ENCODE measurements at regions not wholly inside any gene's neighbourhood (a gene's known extent, or its start where the extent isn't known, plus 50 kb on each side); places are given as distances from the start of the nearest gene placed in this dataset.

DNA sequence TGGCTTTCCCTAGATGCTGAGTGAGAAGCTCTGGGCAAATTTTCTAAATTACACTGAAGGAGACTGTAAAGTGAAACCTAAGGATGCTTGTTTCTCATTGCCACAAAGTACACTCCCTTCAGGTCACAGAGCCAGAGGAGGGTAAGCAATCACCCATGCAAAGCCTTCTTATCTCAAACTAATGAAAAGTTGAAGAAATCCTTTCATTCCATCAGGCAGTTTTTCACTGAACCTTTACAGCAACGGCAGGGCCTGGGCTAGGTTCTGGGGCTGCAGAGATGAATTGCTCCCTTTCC is 106.2 kb downstream of the RASSF10 start:
- 0% methylated on average over 1 of the region's 1 CpG for WGBS

GRCh38 chr11:13116491-13116890 is 107.4 kb downstream of the RASSF10 start:
- H4K91ac ChIP-seq (ENCODE audit: low read length): no peak overlapping the region
- peak overlapping the region; percentile 83 for H2AK5ac ChIP-seq (ENCODE audit: low read length, severe bottlenecking)
- H3K79me1 ChIP-seq (replicated peaks; ENCODE audit: low read length, poor library complexity, severe bottlenecking): no peaks in the 10 kb centered on the region
- no peaks in the 10 kb centered on the region for H3K36me3 ChIP-seq (ENCODE audit: control insufficient read depth in 1 of 2, insufficient read depth in 2 of 2, low read depth in 1 of 2, low read length in 2 of 2)
- H3K27me3 ChIP-seq (ENCODE audit: control insufficient read depth in 1 of 2, insufficient read depth in 1 of 2, low read length in 2 of 2): peaks cover 0 to 11% of the 10 kb centered on the region in 2 experiments
- no peak overlapping the region for H3K18ac ChIP-seq (ENCODE audit: low read depth in 1 of 2, low read length in 2 of 2)
- no peak overlapping the region for H3K4ac ChIP-seq (ENCODE audit: low read depth in 1 of 2, low read length in 2 of 2)
- WGBS: no CpG with 5 or more reads among the region's 2 CpGs
- H2BK12ac ChIP-seq (ENCODE audit: low read length in 2 of 2): no peak overlapping the region
- H3K27ac ChIP-seq (ENCODE audit: low read length, poor library complexity, severe bottlenecking): peak overlapping the region; percentile 46
- no peak overlapping the region for H3K4me3 ChIP-seq (ENCODE audit: insufficient read depth in 1 of 2, low read depth in 1 of 2, low read length in 2 of 2)
- no peak overlapping the region for H2BK120ac ChIP-seq (ENCODE audit: low read depth, low read length)
- no peak overlapping the region for H3K9ac ChIP-seq (ENCODE audit: low read length)
- no peak for DNase-seq
- H3K14ac ChIP-seq (ENCODE audit: low read length in 2 of 2): no peak overlapping the region
- H2BK5ac ChIP-seq (ENCODE audit: low read depth, low read length, poor library complexity, severe bottlenecking): no peak overlapping the region
- no peak overlapping the region for H3K4me2 ChIP-seq (ENCODE audit: low read length, poor library complexity, severe bottlenecking)
- no peak overlapping the region for H2BK15ac ChIP-seq (ENCODE audit: low read depth, poor library complexity, severe bottlenecking)
- no peaks in the 10 kb centered on the region for H3K9me3 ChIP-seq (ENCODE audit: control insufficient read depth, low read length)
- H3K23ac ChIP-seq (ENCODE audit: low read length in 2 of 2): no peak overlapping the region
- no peak overlapping the region for H2AFZ ChIP-seq (ENCODE audit: low read depth, low read length)
- peaks cover 27% of the 10 kb centered on the region for H3K4me1 ChIP-seq (ENCODE audit: control insufficient read depth, insufficient read depth, low read depth, low read length)
- H4K8ac ChIP-seq (ENCODE audit: low read length): no peak overlapping the region

More for the DNA sequence above, 106.2 kb downstream of the RASSF10 start:
- H3K14ac ChIP-seq (ENCODE audit: low read length in 2 of 2): no peak overlapping the region
- H3K4me1 ChIP-seq (ENCODE audit: control insufficient read depth, insufficient read depth, low read depth, low read length): peaks cover 31% of the 10 kb centered on the region
- peaks cover 0 to 11% of the 10 kb centered on the region in 2 experiments for H3K27me3 ChIP-seq (ENCODE audit: control insufficient read depth in 1 of 2, insufficient read depth in 1 of 2, low read length in 2 of 2)
- H3K4ac ChIP-seq (ENCODE audit: low read depth in 1 of 2, low read length in 2 of 2): no peak overlapping the region
- H3K9me3 ChIP-seq (ENCODE audit: control insufficient read depth, low read length): no peaks in the 10 kb centered on the region
- no peak overlapping the region for H4K8ac ChIP-seq (ENCODE audit: low read length)
- H3K9ac ChIP-seq (ENCODE audit: low read length): no peak overlapping the region
- no peak overlapping the region for H3K23ac ChIP-seq (ENCODE audit: low read length in 2 of 2)
- peak overlapping the region in 1 of 2 experiments; percentile 15 for H3K18ac ChIP-seq (ENCODE audit: low read depth in 1 of 2, low read length in 2 of 2)
- no peak overlapping the region for H3K4me3 ChIP-seq (ENCODE audit: insufficient read depth in 1 of 2, low read depth in 1 of 2, low read length in 2 of 2)
- no peak overlapping the region for H2BK12ac ChIP-seq (ENCODE audit: low read length in 2 of 2)
- no peak overlapping the region for H2BK15ac ChIP-seq (ENCODE audit: low read depth, poor library complexity, severe bottlenecking)
- H4K91ac ChIP-seq (ENCODE audit: low read length): no peak overlapping the region
- H3K27ac ChIP-seq (ENCODE audit: low read length, poor library complexity, severe bottlenecking): no peak overlapping the region
- DNase-seq: no peak
- no peak overlapping the region for H2BK5ac ChIP-seq (ENCODE audit: low read depth, low read length, poor library complexity, severe bottlenecking)
- no peak overlapping the region for H2BK120ac ChIP-seq (ENCODE audit: low read depth, low read length)
- H3K4me2 ChIP-seq (ENCODE audit: low read length, poor library complexity, severe bottlenecking): no peak overlapping the region
- no peak overlapping the region for H2AFZ ChIP-seq (ENCODE audit: low read depth, low read length)
- peak overlapping the region; percentile 76 for H2AK5ac ChIP-seq (ENCODE audit: low read length, severe bottlenecking)
- H3K36me3 ChIP-seq (ENCODE audit: control insufficient read depth in 1 of 2, insufficient read depth in 2 of 2, low read depth in 1 of 2, low read length in 2 of 2): no peaks in the 10 kb centered on the region
- H3K79me1 ChIP-seq (replicated peaks; ENCODE audit: low read length, poor library complexity, severe bottlenecking): no peaks in the 10 kb centered on the region

DNA sequence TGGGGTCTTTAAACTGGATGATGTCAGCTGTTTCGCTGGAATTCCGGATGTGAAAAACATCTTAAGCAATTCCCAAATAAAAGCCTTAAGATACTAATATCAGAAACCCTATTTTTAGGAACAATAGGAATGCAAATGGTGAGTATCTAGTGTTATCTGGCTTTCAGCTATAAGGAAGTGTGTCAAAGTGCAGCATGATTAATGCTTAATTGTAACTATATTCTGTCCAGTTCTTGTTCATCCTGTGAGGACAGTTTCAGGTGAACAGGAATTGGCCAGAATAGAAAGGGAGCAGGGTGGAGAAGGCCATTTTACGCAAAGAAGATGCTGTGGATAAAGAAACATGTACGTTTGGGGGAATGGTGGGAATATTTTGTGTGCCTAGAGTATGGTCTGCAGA is 108.2 kb downstream of the RASSF10 start:
- H3K4me2 ChIP-seq (ENCODE audit: low read length, poor library complexity, severe bottlenecking): no peak overlapping the region
- WGBS: 29% methylated on average over 2 of the region's 4 CpGs
- no peak overlapping the region for H3K4me3 ChIP-seq (ENCODE audit: insufficient read depth in 1 of 2, low read depth in 1 of 2, low read length in 2 of 2)
- peak overlapping the region; percentile 29 for H2AK5ac ChIP-seq (ENCODE audit: low read length, severe bottlenecking)
- H2AFZ ChIP-seq (ENCODE audit: low read depth, low read length): no peak overlapping the region
- H3K9me3 ChIP-seq (ENCODE audit: control insufficient read depth, low read length): no peaks in the 10 kb centered on the region
- peak overlapping the region; percentile 75 for H2BK5ac ChIP-seq (ENCODE audit: low read depth, low read length, poor library complexity, severe bottlenecking)
- no peak overlapping the region for H2BK15ac ChIP-seq (ENCODE audit: low read depth, poor library complexity, severe bottlenecking)
- no peak overlapping the region for H3K23ac ChIP-seq (ENCODE audit: low read length in 2 of 2)
- no peak overlapping the region for H3K4ac ChIP-seq (ENCODE audit: low read depth in 1 of 2, low read length in 2 of 2)
- H2BK12ac ChIP-seq (ENCODE audit: low read length in 2 of 2): no peak overlapping the region
- H3K4me1 ChIP-seq (ENCODE audit: control insufficient read depth, insufficient read depth, low read depth, low read length): peaks cover 28% of the 10 kb centered on the region
- no peaks in the 10 kb centered on the region for H3K79me1 ChIP-seq (replicated peaks; ENCODE audit: low read length, poor library complexity, severe bottlenecking)
- no peak for DNase-seq
- H3K9ac ChIP-seq (ENCODE audit: low read length): no peak overlapping the region
- H3K18ac ChIP-seq (ENCODE audit: low read depth in 1 of 2, low read length in 2 of 2): no peak overlapping the region
- no peak overlapping the region for H2BK120ac ChIP-seq (ENCODE audit: low read depth, low read length)
- H3K36me3 ChIP-seq (ENCODE audit: control insufficient read depth in 1 of 2, insufficient read depth in 2 of 2, low read depth in 1 of 2, low read length in 2 of 2): no peaks in the 10 kb centered on the region
- peak overlapping the region; percentile 98 for H3K27ac ChIP-seq (ENCODE audit: low read length, poor library complexity, severe bottlenecking)
- no peak overlapping the region for H4K8ac ChIP-seq (ENCODE audit: low read length)
- H3K27me3 ChIP-seq (ENCODE audit: control insufficient read depth in 1 of 2, insufficient read depth in 1 of 2, low read length in 2 of 2): peaks cover 0 to 11% of the 10 kb centered on the region in 2 experiments
- no peak overlapping the region for H4K91ac ChIP-seq (ENCODE audit: low read length)
- H3K14ac ChIP-seq (ENCODE audit: low read length in 2 of 2): no peak overlapping the region

DNA sequence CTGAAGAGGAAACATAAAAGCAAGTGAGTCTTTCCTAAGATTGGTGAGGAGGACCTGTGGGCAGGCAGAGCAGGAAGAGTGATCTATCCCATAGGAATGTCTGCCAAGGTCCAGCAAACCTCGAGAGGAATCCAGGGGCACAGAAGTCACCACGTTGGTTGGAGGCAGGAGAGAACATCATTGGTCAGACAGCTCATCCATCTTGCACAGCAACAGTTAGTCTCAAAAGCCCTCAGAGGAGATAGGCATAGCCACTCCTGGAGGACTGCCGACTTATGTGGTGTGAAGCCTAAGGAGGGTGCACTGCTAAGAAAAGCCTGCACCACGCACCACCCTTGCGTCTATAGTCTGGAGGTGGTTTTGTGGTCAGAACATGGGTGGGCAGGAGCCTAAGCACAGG is 109.1 kb downstream of the RASSF10 start:
- peaks cover 28% of the 10 kb centered on the region for H3K4me1 ChIP-seq (ENCODE audit: control insufficient read depth, insufficient read depth, low read depth, low read length)
- no peak overlapping the region for H3K4me3 ChIP-seq (ENCODE audit: insufficient read depth in 1 of 2, low read depth in 1 of 2, low read length in 2 of 2)
- H3K14ac ChIP-seq (ENCODE audit: low read length in 2 of 2): peak overlapping the region in 1 of 2 experiments; percentile 42
- peaks cover 0 to 11% of the 10 kb centered on the region in 2 experiments for H3K27me3 ChIP-seq (ENCODE audit: control insufficient read depth in 1 of 2, insufficient read depth in 1 of 2, low read length in 2 of 2)
- peaks cover 6% of the 10 kb centered on the region for H3K9me3 ChIP-seq (ENCODE audit: control insufficient read depth, low read length)
- peak; percentile 90 for DNase-seq
- H3K23ac ChIP-seq (ENCODE audit: low read length in 2 of 2): no peak overlapping the region
- peak overlapping the region; percentile 80 for H2AK5ac ChIP-seq (ENCODE audit: low read length, severe bottlenecking)
- H4K8ac ChIP-seq (ENCODE audit: low read length): peak overlapping the region; percentile 45
- H2AFZ ChIP-seq (ENCODE audit: low read depth, low read length): peak overlapping the region; percentile 72
- peak overlapping the region; percentile 95 for H2BK5ac ChIP-seq (ENCODE audit: low read depth, low read length, poor library complexity, severe bottlenecking)
- 1% methylated on average over 5 of the region's 5 CpGs for WGBS
- no peaks in the 10 kb centered on the region for H3K79me1 ChIP-seq (replicated peaks; ENCODE audit: low read length, poor library complexity, severe bottlenecking)
- H2BK12ac ChIP-seq (ENCODE audit: low read length in 2 of 2): no peak overlapping the region
- H4K91ac ChIP-seq (ENCODE audit: low read length): no peak overlapping the region
- H3K4ac ChIP-seq (ENCODE audit: low read depth in 1 of 2, low read length in 2 of 2): no peak overlapping the region
- no peaks in the 10 kb centered on the region for H3K36me3 ChIP-seq (ENCODE audit: control insufficient read depth in 1 of 2, insufficient read depth in 2 of 2, low read depth in 1 of 2, low read length in 2 of 2)
- no peak overlapping the region for H2BK120ac ChIP-seq (ENCODE audit: low read depth, low read length)
- peak overlapping the region; percentile 38 to 86 for H3K18ac ChIP-seq (ENCODE audit: low read depth in 1 of 2, low read length in 2 of 2)
- no peak overlapping the region for H3K4me2 ChIP-seq (ENCODE audit: low read length, poor library complexity, severe bottlenecking)
- peak overlapping the region; percentile 98 for H3K27ac ChIP-seq (ENCODE audit: low read length, poor library complexity, severe bottlenecking)
- H2BK15ac ChIP-seq (ENCODE audit: low read depth, poor library complexity, severe bottlenecking): no peak overlapping the region
- H3K9ac ChIP-seq (ENCODE audit: low read length): no peak overlapping the region
